Endodermal cell (in vitro differentiated cells): ENCODE measurements at regions not wholly inside any gene's neighbourhood (a gene's known extent, or its start where the extent isn't known, plus 50 kb on each side); places are given as distances from the start of the nearest gene placed in this dataset.
"Not testable (repeated sequence)": the region's sequence is repeated elsewhere in the genome, so short reads cannot be mapped to it uniquely, and the experiment has no call there.

ENCODE experiments used
- DNase-seq: peaks from one replicate; pipeline ENCODE4 v3.0.0-alpha.2; 2017
- H3K27ac ChIP-seq: 2 replicates; pipeline ENCODE4 v1.5.1; 2013; ENCODE audit warnings: mild to moderate bottlenecking, low read depth, low read length, moderate library complexity
- H3K27me3 ChIP-seq: 2 replicates; pipeline ENCODE4 v1.6.1; 2013; ENCODE audit warnings: mild to moderate bottlenecking, low read length, moderate library complexity; ENCODE audit not compliant: insufficient read depth, control insufficient read depth, poor library complexity, severe bottlenecking
- H3K36me3 ChIP-seq: 2 replicates; pipeline ENCODE4 v1.7.0; 2013; ENCODE audit warnings: mild to moderate bottlenecking, low read length, moderate library complexity; ENCODE audit not compliant: control insufficient read depth, insufficient read depth
- H3K4me1 ChIP-seq: one replicate; pipeline ENCODE4 v1.7.0; 2013; ENCODE audit warnings: low read length; ENCODE audit not compliant: control insufficient read depth, insufficient read depth
- H3K4me3 ChIP-seq: 2 replicates; pipeline ENCODE4 v1.5.1; 2013; ENCODE audit warnings: mild to moderate bottlenecking, low read length, moderate library complexity
- H3K9ac ChIP-seq: 2 replicates; pipeline ENCODE4 v1.6.1; 2013; ENCODE audit warnings: mild to moderate bottlenecking, low read length, moderate library complexity; ENCODE audit not compliant: poor library complexity, severe bottlenecking; ENCODE audit errors: extremely low read depth
- H3K9me3 ChIP-seq: 2 replicates; pipeline ENCODE4 v1.6.1; 2013; ENCODE audit warnings: mild to moderate bottlenecking, low read length, moderate library complexity; ENCODE audit not compliant: control insufficient read depth
- H3K27ac Mint-ChIP-seq: 2 replicates; pipeline ENCODE4 v1.8.0; 2020; ENCODE audit warnings: mixed read lengths
- H3K27me3 Mint-ChIP-seq: 2 replicates; pipeline ENCODE4 v1.8.0; 2021; ENCODE audit warnings: mild to moderate bottlenecking, mixed read lengths; ENCODE audit not compliant: insufficient read depth
- H3K36me3 Mint-ChIP-seq: 2 replicates; pipeline ENCODE4 v1.8.0; 2020; ENCODE audit warnings: low read depth, mixed read lengths
- H3K4me1 Mint-ChIP-seq: 2 replicates; pipeline ENCODE4 v1.8.0; 2020; ENCODE audit warnings: mixed read lengths
- H3K4me3 Mint-ChIP-seq: 2 replicates; pipeline ENCODE4 v1.8.0; 2020; ENCODE audit warnings: mild to moderate bottlenecking, moderate library complexity, mixed read lengths
- H3K9me3 Mint-ChIP-seq: 2 replicates; pipeline ENCODE4 v1.8.0; 2020; ENCODE audit warnings: mild to moderate bottlenecking, mixed read lengths
- WGBS, 2 experiments: methylation state at CpG; one replicate each; pipeline versions ENCODE4 v1.1.5 to v1.1.7; 2013; ENCODE audit warnings: missing lambda C conversion rate in 2 of 2, mixed read lengths in 1 of 2; ENCODE audit not compliant: insufficient coverage in 1 of 2, insufficient read length in 1 of 2; 5-methylcytosine and 5-hydroxymethylcytosine counted together
- TF ChIP-seq, protein P1 (sequence below): fragments of 200-600 bp; sonication (generic); conservative IDR thresholded peaks from 2 replicates; pipeline ENCODE4 v1.5.0; 2021; ENCODE audit warnings: antibody characterized with exemption, mild to moderate bottlenecking

- no peak overlapping the region for H3K27ac Mint-ChIP-seq
- no peaks in the 10 kb centered on the region for H3K27me3 Mint-ChIP-seq
- H3K4me3 Mint-ChIP-seq, result no peak overlapping the region
- Histone ChIP-seq H3K27me3 (no peaks in the 10 kb centered on the region), H3K4me3 (no peak overlapping the region), H3K9ac (no peak overlapping the region), H3K27ac (no peak overlapping the region), H3K4me1 (no peaks in the 10 kb centered on the region), H3K9me3 (peaks cover 28% of the 10 kb centered on the region), H3K36me3 (no peaks in the 10 kb centered on the region)
- no peaks in the 10 kb centered on the region for H3K36me3 Mint-ChIP-seq
- TF ChIP-seq, protein P1, sequence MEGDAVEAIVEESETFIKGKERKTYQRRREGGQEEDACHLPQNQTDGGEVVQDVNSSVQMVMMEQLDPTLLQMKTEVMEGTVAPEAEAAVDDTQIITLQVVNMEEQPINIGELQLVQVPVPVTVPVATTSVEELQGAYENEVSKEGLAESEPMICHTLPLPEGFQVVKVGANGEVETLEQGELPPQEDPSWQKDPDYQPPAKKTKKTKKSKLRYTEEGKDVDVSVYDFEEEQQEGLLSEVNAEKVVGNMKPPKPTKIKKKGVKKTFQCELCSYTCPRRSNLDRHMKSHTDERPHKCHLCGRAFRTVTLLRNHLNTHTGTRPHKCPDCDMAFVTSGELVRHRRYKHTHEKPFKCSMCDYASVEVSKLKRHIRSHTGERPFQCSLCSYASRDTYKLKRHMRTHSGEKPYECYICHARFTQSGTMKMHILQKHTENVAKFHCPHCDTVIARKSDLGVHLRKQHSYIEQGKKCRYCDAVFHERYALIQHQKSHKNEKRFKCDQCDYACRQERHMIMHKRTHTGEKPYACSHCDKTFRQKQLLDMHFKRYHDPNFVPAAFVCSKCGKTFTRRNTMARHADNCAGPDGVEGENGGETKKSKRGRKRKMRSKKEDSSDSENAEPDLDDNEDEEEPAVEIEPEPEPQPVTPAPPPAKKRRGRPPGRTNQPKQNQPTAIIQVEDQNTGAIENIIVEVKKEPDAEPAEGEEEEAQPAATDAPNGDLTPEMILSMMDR, result no peak
- no peak for DNase-seq
- WGBS, 2 experiments, result 96% methylated on average over 2 of the region's 2 CpGs; no CpG with 5 or more reads in 1 of the 2 experiments
- H3K4me1 Mint-ChIP-seq, result peaks cover 4% of the 10 kb centered on the region
- peaks cover 30% of the 10 kb centered on the region for H3K9me3 Mint-ChIP-seq
Measured at GRCh38 chr2:209008636-209009287, 415.1 kb upstream of the MAP2 start.

DNA sequence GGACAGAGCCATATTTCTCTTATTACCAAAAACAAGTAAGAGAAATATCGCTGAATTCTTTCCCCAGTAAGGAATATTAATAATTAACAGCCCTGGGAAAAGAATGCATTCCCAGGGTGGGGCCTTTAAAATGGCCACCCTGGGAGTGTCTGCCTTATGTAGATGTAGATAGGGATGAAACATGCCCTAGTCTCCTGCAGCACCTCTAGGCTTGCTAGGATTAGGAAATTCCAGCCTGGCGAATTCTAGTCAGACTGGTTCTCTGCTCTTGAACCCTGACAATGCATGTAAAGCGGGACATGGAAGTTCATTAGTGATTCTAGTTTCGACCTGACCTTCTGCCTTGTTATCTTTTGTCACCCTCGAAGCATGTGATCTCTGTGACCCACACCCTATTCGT, 405.2 kb upstream of the MAP2 start:
- H3K36me3 ChIP-seq, H3K27me3 Mint-ChIP-seq, H3K27me3 ChIP-seq, H3K27ac ChIP-seq, H3K9me3 Mint-ChIP-seq, H3K4me3 Mint-ChIP-seq, H3K9ac ChIP-seq, H3K27ac Mint-ChIP-seq, H3K9me3 ChIP-seq, H3K4me1 Mint-ChIP-seq, DNase-seq, H3K4me1 ChIP-seq, H3K36me3 Mint-ChIP-seq, H3K4me3 ChIP-seq: not testable (repeated sequence)
- WGBS, 2 experiments, result 94 to 100% methylated on average over 5 of the region's 6 CpGs

DNA sequence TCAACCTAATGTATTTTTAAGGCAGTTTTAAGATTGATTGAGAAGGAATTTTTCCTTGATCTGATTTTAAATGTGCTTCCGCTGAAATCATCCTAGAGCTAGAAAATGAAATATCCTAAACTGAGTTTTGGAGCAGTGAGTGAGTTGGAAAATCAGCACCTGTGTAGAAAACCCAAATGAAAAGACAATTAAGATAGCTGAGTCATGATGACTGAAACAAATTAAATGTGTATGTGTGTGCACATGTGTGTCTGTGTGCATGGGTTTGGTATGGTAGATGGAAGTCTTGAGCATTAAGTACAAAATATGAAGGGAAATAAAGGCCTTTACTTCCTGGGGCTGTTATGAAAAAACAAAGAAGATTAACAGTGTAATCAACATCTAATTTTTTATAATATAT, 394.6 kb upstream of the MAP2 start:
- no peak overlapping the region for H3K27ac ChIP-seq
- H3K9me3 ChIP-seq, result no peaks in the 10 kb centered on the region
- no peaks in the 10 kb centered on the region for H3K4me1 ChIP-seq
- H3K36me3 ChIP-seq, result no peaks in the 10 kb centered on the region
- H3K27me3 ChIP-seq, result no peaks in the 10 kb centered on the region
- WGBS, 2 experiments, result 93 to 100% methylated on average over 1 of the region's 1 CpG
- Mint-ChIP-seq H3K9me3 (peaks cover 4% of the 10 kb centered on the region), H3K4me3 (no peak overlapping the region), H3K27ac (no peak overlapping the region), H3K4me1 (no peaks in the 10 kb centered on the region), H3K36me3 (no peaks in the 10 kb centered on the region), H3K27me3 (no peaks in the 10 kb centered on the region)
- TF ChIP-seq, protein P1, result no peak
- no peak overlapping the region for H3K9ac ChIP-seq
- no peak for DNase-seq
- no peak overlapping the region for H3K4me3 ChIP-seq

- peak; percentile 49 for DNase-seq
- H3K36me3 ChIP-seq, result no peaks in the 10 kb centered on the region
- no peak overlapping the region for H3K4me3 ChIP-seq
- H3K27ac ChIP-seq, result no peak overlapping the region
- Mint-ChIP-seq H3K36me3 (no peaks in the 10 kb centered on the region), H3K27ac (peak overlapping the region; percentile 25), H3K4me1 (no peaks in the 10 kb centered on the region), H3K27me3 (no peaks in the 10 kb centered on the region), H3K9me3 (no peaks in the 10 kb centered on the region), H3K4me3 (no peak overlapping the region)
- H3K27me3 ChIP-seq, result no peaks in the 10 kb centered on the region
- no peaks in the 10 kb centered on the region for H3K4me1 ChIP-seq
- TF ChIP-seq, protein P1, result no peak
- H3K9ac ChIP-seq, result no peak overlapping the region
- 56 to 85% methylated on average over 1 to 2 of the region's 2 CpGs for WGBS, 2 experiments
- no peaks in the 10 kb centered on the region for H3K9me3 ChIP-seq
Measured at GRCh38 chr2:209044307-209044706, 379.5 kb upstream of the MAP2 start.
